C4-2B (cell line): ENCODE measurements at regions not wholly inside any gene's neighbourhood (a gene's known extent, or its start where the extent isn't known, plus 50 kb on each side); places are given as distances from the start of the nearest gene placed in this dataset.

Source experiments
- CTCF ChIP-seq: fragments of 450-650 bp; conservative IDR thresholded peaks from 2 replicates; pipeline ENCODE4 v1.5.1; 2017; ENCODE audit warnings: mild to moderate bottlenecking
- ZFX ChIP-seq: fragments of 450-650 bp; IDR thresholded peaks from 2 replicates; pipeline ENCODE4 v1.6.1; 2017

GRCh38 chr22:33130473-33130872 is 72.3 kb upstream of the SYN3 start:
- TF ChIP-seq CTCF, result no peak
- TF ChIP-seq ZFX, result no peak
